GM12872 (cell line): ENCODE measurements at regions not wholly inside any gene's neighbourhood (a gene's known extent, or its start where the extent isn't known, plus 50 kb on each side); places are given as distances from the start of the nearest gene placed in this dataset.

ENCODE experiments used
- TF ChIP-seq, protein P1 (sequence below): IDR thresholded peaks from 3 replicates; pipeline ENCODE4 v1.5.1; 2011; ENCODE audit warnings: low read depth, mild to moderate bottlenecking, low read length, moderate library complexity; ENCODE audit not compliant: insufficient read depth

DNA sequence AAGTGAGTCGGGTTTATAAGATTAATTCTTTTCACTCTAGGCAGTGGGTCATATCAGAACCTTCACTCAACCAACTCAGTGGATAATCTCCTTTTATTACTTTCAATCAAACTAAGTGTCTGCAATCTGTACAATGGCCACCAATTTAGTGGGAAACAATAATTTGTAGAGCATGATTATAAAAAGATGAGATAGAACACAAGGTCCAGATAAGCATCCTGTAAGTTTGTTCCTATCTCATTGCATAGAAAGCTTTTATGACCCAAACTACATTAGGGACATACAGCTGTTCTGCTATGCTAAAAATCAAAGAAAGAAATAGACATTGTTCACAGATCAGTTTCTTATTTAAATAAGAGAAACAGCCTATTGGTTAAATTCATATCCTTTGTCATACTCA, 341.4 kb upstream of the PSMD7 start:
- TF ChIP-seq, protein P1, sequence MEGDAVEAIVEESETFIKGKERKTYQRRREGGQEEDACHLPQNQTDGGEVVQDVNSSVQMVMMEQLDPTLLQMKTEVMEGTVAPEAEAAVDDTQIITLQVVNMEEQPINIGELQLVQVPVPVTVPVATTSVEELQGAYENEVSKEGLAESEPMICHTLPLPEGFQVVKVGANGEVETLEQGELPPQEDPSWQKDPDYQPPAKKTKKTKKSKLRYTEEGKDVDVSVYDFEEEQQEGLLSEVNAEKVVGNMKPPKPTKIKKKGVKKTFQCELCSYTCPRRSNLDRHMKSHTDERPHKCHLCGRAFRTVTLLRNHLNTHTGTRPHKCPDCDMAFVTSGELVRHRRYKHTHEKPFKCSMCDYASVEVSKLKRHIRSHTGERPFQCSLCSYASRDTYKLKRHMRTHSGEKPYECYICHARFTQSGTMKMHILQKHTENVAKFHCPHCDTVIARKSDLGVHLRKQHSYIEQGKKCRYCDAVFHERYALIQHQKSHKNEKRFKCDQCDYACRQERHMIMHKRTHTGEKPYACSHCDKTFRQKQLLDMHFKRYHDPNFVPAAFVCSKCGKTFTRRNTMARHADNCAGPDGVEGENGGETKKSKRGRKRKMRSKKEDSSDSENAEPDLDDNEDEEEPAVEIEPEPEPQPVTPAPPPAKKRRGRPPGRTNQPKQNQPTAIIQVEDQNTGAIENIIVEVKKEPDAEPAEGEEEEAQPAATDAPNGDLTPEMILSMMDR: no peak

DNA sequence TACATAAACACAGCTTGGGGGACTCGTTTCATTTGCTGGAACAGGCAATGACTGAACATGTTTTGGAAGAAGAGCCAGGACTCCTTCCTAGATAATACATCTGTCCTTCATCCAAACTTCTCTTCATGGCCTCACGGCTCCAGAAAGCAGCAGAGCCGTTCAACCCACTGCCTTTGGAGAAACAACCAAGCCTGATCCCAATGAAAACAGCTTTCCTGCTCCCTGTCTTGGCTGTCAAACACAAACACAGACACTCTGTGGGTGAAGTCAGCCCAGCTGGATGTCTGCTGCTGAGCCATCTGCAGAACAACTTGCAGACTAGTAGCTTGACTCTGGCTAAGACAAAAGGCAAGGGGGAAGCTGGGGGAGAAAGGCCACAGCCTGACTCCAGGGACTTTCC, 345.1 kb upstream of the PSMD7 start:
- TF ChIP-seq, protein P1: no peak

DNA sequence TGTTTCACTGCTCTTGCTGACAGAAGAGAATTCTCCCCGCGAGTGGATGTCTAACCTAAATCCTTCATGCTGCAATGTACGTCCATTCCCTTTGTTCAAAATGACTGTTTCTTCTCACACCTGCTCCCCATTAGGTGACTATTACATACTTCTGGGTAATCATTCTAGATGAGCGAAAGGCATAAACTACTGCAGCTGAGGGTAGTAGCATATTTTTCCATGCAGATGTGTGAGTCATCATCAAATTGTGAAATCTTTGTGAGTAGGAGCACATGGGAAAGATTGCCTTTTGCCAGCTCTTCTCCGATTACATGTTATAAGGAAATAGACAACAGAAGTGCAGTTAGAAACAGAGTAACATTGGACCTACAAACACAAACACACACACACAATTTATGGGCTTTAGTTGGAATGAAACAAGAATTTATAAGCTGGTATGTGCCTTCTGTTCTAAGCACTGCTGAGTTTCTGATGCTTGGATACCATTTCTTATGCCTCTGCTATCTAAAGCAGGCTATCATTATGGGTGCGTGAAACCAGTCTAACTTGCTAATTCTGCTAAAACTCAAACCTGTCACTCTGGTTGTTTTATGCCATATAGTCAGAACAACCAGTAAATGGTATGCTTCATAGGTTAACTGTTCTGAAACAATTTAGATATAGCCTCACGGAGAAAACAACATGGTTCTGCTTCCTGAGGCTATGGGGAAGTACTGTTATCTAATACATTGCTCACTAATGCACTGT, 346.9 kb upstream of the PSMD7 start:
- TF ChIP-seq, protein P1: no peak

DNA sequence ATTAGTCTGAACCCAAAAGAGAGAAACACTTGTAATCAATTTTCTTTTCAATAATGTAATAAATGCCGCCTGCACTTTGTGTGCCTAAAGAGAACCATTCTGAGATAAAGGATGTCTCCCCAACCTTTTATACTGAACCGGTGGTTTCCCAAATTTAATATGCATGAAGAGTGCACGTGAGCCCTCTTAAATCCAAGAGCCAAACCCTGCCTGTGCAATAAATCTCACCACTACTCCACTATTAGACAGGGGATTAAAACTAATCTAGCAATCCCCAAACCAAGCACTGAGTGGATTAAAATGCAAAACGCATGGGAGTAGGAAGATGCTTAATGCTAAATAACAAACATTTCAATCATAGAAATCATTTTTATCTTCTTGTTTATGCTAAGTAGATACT, 351.0 kb upstream of the PSMD7 start:
- TF ChIP-seq, protein P1: no peak

DNA sequence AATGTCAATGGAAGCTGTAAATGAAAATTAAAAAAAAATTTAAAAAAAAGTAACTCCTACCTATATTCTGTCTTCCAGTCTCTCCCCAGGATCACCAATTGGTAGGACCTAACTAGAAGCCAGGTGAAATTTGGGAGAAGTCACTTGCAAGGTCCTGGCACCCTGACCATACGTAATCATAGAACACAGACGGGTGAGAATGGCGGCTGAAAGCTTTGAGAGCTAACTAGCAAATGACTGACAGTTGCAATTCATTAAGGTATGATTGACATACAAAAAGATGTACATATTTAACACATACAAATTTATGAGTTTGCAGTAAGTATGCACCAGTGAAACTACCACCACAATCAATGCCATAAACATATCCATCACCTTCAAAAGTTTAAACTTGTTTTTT, 372.7 kb upstream of the PSMD7 start:
- TF ChIP-seq, protein P1: no peak

DNA sequence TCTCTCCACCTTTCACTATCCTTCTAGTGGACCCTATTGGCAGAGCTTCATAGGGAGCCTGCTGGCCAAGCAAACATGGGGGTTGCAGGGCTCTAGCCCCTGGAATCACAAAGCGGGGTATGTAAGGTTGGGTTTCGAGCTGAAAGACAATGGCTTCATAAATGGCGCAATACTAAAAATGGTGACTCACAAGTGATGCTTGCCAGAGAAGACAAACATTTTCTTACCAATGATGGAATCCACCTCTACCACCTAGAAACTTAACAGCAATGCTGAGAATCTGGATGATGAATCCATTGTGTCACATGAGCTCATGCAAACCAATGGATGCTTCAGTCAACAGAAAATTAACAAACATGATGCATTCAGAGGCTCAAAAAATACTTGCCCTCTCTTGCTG, 375.3 kb upstream of the PSMD7 start:
- TF ChIP-seq, protein P1: no peak

DNA sequence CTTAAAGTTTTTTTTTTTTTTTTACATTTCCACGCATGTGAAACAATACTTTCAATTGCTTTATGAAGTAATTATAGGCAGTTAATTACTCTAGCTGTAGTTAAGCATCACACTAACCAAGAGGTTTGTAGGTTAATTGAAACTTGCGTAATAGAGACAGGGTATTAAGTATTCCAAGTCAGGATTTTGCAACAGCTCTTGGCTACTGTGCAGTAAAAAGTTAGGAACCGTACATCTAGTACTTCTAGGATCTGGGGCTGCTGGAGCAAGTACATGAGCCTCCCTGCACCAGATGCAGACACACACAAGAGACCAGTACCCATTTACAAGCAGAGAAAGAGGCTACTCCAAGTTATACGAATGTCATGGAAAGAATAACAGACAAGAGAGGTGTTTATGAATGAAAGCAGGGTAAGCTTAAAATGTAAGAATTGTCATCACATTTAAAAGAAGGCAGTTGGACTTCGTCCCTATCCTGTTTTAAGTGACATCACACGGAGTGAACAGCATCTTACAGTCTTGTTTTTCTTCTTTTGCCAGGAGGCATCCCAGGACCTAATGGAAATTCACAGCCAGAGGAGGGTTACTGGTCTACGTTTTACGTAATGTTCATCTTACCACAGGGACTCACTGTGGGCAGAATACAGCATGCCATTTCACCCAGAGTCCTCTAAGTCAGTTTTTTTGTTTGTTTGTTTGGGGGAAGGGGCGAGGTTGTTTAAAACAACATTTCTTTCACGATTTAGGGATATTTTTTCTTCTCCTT, 379.6 kb upstream of the PSMD7 start:
- TF ChIP-seq, protein P1: no peak
